NK-92 (cell line): ENCODE measurements at regions not wholly inside any gene's neighbourhood (a gene's known extent, or its start where the extent isn't known, plus 50 kb on each side); places are given as distances from the start of the nearest gene placed in this dataset.

ENCODE experiments used
- DNase-seq: peaks from one replicate; lab custom pipeline; 2025; ENCODE audit not compliant: unreplicated experiment; lab: John Stamatoyannopoulos, UW

- DNase-seq = no peak
Observed at GRCh38 chr6:4308364-4308763, 173.0 kb upstream of the ECI2 start.

DNA sequence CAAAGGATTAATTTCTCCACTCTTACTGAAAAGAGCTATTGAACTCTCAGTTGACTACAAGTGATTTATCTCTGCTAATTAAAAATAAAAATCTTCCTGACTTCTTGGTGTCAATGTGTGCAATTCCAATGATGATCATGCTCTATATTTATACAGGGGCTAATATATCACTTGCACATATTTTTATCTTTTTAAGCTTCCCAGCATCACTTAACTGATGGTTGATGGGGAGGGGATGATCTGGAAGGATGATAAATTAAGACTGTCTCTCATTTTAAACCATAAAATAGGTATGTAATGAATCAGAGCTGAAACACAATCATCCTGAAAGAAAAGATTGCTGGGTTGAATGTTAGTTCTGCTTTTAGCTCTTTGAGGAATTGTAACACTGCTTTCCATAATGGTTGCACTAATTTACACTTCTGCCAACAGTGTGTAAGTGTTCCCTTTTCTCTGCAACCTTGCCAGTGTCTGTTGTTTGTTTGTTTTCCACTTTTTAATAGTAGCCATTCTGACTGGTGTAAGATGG, 169.6 kb upstream of the ECI2 start:
- no peak for DNase-seq

GRCh38 chr6:4303638-4304037, 168.3 kb upstream of the ECI2 start:
- DNase-seq = no peak

GRCh38 chr6:4302524-4302923, 167.1 kb upstream of the ECI2 start:
- DNase-seq = no peak

DNA sequence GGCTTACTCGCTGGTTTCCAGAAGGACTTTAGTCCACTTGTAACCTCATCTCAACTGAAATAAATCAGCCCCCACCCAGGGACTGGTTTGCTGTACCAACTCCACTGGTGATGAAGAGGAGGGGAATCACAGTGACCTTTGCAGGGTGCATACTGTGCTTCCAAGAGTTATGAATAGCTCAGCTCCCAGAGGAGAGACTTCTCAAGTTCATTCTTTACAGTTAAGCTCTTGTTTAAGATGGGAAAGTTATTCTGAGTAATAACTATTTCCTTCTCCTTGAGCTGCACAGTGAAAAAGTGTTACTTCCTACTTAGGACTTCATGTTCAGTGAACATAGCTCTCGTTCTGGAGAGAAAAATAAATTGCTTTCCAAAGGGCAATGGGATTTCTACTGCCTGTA, 166.5 kb upstream of the ECI2 start:
- DNase-seq = no peak

DNA sequence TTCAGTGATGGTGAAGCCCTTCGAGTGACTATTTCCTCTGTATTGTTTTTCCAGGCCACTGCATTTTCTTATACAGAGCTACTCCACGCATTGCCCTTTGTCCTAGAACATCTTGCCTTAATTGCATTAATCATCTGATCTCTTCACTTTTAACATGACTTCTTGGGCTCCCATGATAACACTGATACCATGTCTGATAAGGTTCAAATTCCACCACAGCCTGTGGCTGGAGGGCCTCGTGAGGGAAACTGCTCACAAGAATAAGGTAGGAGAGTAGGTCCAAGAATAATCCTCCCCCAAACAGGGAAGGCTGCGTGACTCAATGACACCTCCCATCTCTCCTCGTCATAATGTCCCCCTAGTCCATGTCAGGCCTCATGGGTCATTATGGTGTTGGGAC, 165.5 kb upstream of the ECI2 start:
- no peak for DNase-seq

DNA sequence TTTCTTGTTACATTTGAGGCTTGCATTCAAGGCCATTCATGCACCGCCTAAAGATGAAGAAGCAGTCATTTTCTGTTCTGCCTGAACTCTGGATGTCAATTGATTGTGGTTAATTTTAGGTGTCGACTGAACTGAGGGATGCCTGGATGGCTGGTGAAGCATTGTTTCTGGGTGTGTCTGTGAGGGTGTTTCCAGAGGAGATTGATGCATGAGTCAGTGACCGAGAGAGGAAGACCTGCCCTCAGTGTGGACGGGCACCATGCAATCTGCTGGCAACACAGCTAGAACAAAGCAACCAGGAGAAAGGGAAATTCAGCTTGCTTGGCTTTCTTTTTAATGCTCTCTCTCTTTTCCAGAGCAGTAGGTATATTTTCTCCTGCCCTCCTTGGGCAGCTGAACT, 164.1 kb upstream of the ECI2 start:
- no peak for DNase-seq

DNA sequence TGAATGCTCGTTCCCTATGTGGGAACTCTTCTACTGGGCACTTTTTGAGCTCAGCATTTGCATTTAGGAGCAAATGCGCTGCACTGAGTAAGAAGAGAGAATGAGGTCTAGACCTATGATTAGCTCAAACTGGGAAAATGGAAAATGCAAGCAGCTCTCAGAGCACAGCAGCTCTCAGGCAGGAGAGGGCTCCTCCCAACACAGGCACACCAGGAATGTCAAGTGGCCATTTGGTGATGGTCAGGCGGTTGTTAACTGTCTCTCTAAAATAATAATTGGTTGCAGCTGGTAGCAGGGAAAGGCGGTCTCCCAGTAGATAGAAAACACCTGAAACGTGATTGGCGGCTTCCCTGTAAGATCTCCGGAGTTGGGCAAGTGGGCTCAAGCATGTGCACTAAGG, 162.0 kb upstream of the ECI2 start:
- DNase-seq = no peak

GRCh38 chr6:4296552-4296951, 161.2 kb upstream of the ECI2 start:
- no peak for DNase-seq

GRCh38 chr6:4295783-4296155, 160.4 kb upstream of the ECI2 start:
- DNase-seq = no peak

- no peak for DNase-seq
Observed at GRCh38 chr6:4295058-4295782, 159.8 kb upstream of the ECI2 start.

- DNase-seq = no peak
Observed at GRCh38 chr6:4294636-4295035, 159.3 kb upstream of the ECI2 start.

DNA sequence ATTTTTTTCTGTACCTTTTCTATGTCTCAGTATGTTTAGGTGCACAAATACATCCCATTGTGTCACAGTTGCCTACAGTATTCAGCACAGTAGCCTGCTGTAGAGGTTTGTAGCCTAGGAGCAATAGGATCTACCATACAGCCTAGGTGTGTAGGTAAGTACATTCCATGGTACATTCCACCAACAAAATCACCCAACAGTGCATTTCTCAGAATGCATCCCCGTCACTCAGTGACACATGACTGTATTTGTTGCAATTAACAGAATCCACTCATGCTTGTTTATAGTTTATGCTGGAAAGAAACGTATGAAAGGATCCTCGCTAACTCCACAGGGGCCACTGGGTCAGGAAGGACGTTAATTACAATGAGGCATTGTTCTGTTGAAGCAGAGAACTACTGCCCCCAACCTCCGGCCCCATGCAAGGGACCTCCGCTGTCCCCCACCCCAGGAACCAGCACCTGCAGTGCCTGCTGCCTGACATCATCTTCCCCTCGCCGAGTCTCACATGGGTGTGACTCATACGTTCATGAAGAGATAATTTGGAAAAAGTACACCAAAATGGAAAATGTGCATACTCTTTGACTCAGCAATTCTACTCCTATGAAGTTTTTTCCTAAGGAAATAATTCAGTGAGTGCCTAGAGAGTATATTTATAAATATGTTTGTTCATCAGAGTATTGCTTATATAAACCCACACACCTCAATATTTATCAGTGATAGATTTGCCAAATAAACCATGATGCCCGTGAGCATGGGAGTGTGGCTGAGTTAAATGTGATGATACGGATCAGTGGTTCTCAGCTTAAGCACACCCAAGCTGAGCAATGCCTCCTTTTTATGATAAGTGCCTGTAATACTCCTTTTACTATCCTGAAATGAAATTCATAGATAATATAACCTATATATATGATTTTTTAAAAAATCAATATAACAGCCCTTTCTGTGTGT, 156.4 kb upstream of the ECI2 start:
- no peak for DNase-seq

GRCh38 chr6:4289770-4290320, 154.5 kb upstream of the ECI2 start:
- DNase-seq = no peak

DNA sequence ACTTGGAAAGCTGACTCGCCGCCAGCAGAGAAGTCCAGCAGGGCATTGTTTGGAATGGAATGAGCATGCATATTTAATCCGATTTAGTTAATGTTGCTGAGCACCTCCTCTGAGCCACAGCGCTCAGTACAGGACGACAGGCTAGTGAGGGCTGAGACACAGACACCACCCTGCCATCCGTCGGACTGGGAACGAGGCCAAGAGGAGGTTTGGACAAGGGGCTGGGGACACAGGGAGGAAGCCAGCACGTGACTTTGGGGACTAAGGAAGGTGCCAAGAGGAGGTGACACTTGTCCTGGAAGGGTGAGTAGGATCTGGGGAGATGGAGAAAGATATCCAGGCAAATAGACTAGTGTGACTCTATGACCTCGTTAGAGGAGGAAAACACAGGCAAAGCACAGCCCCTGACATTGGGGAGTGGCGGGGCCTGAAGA, 152.5 kb upstream of the ECI2 start:
- DNase-seq = no peak

DNA sequence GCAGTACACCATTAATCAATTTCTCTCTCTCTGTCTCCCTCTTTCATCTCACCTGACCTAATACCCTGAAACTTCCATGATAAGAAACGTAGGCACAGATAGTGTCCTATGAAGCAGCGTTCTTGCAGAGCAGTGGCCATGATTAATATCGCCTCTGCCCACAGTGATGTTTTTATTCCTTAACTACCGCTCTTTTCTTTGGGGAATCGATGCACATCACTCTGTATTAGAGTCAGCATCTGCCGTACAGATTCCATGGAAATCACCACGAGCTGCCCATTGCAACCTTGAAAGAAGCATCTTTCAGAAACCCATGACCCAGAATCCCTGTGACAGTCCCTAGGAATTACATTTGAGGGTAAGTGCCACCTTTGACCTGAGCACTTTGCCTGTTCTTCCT, 152.0 kb upstream of the ECI2 start:
- DNase-seq = no peak

DNA sequence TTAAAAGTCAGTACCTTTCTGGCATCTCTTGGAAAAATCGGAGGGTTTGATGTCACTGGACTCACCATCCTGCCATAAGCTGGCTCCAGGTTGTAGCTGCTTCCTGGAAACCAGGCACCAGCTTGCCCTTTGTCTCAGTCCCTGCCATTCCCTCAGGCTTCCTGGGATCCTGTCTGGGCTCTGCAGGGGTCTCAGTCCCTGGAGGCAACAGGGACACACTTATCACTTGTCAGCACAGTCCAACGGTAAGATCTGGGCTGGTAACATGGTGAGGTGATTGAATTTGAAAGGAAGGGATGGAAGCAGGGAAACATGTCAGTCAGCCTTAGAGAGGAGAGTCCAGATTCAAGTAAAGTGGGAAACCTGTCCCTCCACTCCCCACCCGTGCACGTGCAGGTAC, 147.6 kb upstream of the ECI2 start:
- no peak for DNase-seq

- DNase-seq = no peak
Observed at GRCh38 chr6:4281341-4282293, 146.2 kb upstream of the ECI2 start.

GRCh38 chr6:4280707-4281106, 145.3 kb upstream of the ECI2 start:
- DNase-seq = no peak

DNA sequence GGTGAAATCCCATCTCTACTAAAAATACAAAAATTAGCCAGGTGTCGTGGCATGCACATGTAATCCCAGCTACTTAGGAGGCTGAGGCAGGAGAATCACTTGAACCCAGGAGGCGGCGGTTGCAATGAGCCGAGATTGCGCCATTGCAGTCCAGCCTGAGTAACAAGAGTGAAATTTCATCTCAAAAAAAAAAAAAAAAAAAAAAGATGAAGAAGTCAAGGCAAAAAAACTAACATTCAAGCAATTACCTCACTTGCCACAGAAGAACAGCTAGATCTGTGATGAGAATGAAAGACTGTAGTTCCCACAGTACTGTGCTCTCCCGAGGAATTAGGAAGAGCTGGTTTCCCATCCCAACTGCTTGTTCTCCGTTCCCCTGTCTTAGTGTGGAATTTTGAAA, 144.7 kb upstream of the ECI2 start:
- no peak for DNase-seq
